Spleen (tissue), 7 donors: ENCODE measurements at regions not wholly inside any gene's neighbourhood (a gene's known extent, or its start where the extent isn't known, plus 50 kb on each side); places are given as distances from the start of the nearest gene placed in this dataset.

Experiments used
- CTCF ChIP-seq, 11 experiments: fragments of 200-600 bp in 7 of 11; fragments of 450-650 bp in 4 of 11; sonication (generic) in 4 of 11; IDR thresholded peaks in 8 of 11; conservative IDR thresholded peaks in 3 of 11; 1 replicate in 7 of 11; 2 replicates in 4 of 11; pipeline versions ENCODE4 v1.4.0 to v1.8.0; 2016 to 2021; ENCODE audit warnings: antibody characterized with exemption in 11 of 11, inconsistent platforms in 4 of 11, mild to moderate bottlenecking in 1 of 11
- POLR2A ChIP-seq, 3 donors: fragments of 450-650 bp; IDR thresholded peaks; one replicate each; pipeline ENCODE4 v1.5.1; 2017; ENCODE audit warnings: antibody characterized with exemption in 3 of 3, mild to moderate bottlenecking in 1 of 3
- POLR2AphosphoS5 ChIP-seq, 3 donors: sonication (generic); formaldehyde crosslinking; IDR thresholded peaks; one replicate each; pipeline ENCODE4 v1.5.1; 2017; ENCODE audit warnings: antibody characterized with exemption in 3 of 3
- donor health status: DM: no; HTN: no; CAD: no; lungs with moderate emphysema.
- donor health status: DM: no; HTN: no; CAD: no.
- donor health status: DM: no; HTN: no; CAD: no.

GRCh38 chr5:105961572-105961971, 1709.2 kb downstream of the EFNA5 start:
- TF ChIP-seq CTCF (IDR thresholded peaks at IDR 0.05 in 8 of 11, conservative IDR thresholded peaks at IDR 0.05 in 3 of 11) (no peak), POLR2A (IDR thresholded peaks at IDR 0.05) (no peak), POLR2AphosphoS5 (IDR thresholded peaks at IDR 0.05) (no peak)
